Mesendoderm (in vitro differentiated cells): ENCODE measurements at regions not wholly inside any gene's neighbourhood (a gene's known extent, or its start where the extent isn't known, plus 50 kb on each side); places are given as distances from the start of the nearest gene placed in this dataset.

ENCODE experiments used
- DNase-seq: peaks from one replicate; pipeline ENCODE4 v3.0.0; 2013
- H2AK5ac ChIP-seq: 2 replicates; pipeline ENCODE4 v1.6.1; 2013; ENCODE audit warnings: low read length, inconsistent platforms
- H2BK120ac ChIP-seq: 2 replicates; pipeline ENCODE4 v1.6.1; 2013; ENCODE audit warnings: low read depth, mild to moderate bottlenecking, low read length, moderate library complexity, mixed read lengths
- H2BK15ac ChIP-seq: replicated peaks from 2 replicates; pipeline ENCODE4 v1.6.1; 2013; ENCODE audit warnings: low read depth, mild to moderate bottlenecking, moderate library complexity
- H2BK5ac ChIP-seq: 2 replicates; pipeline ENCODE4 v1.6.1; 2013; ENCODE audit warnings: low read length, inconsistent platforms
- H3K18ac ChIP-seq: 2 replicates; pipeline ENCODE4 v1.6.1; 2013; ENCODE audit warnings: mild to moderate bottlenecking, low read length, mixed read lengths
- H3K23ac ChIP-seq: one replicate; pipeline ENCODE4 v1.6.1; 2013; ENCODE audit warnings: low read length
- H3K27ac ChIP-seq: 2 replicates; pipeline ENCODE4 v1.5.1; 2013; ENCODE audit warnings: low read depth, mild to moderate bottlenecking, inconsistent platforms, low read length, moderate library complexity
- H3K27me3 ChIP-seq: 2 replicates; pipeline ENCODE4 v1.6.1; 2013; ENCODE audit warnings: low read length, control low read depth, mild to moderate bottlenecking, inconsistent platforms; ENCODE audit not compliant: insufficient read depth, poor library complexity
- H3K36me3 ChIP-seq: 2 replicates; pipeline ENCODE4 v1.6.1; 2013; ENCODE audit warnings: low read length, inconsistent platforms; ENCODE audit not compliant: control insufficient read depth, insufficient read depth
- H3K4ac ChIP-seq: one replicate; pipeline ENCODE4 v1.6.1; 2013; ENCODE audit warnings: low read depth, mild to moderate bottlenecking, low read length, moderate library complexity
- H3K4me1 ChIP-seq: 2 replicates; pipeline ENCODE4 v1.6.1; 2013; ENCODE audit warnings: low read depth, low read length, inconsistent platforms; ENCODE audit not compliant: control insufficient read depth
- H3K4me2 ChIP-seq: 2 replicates; pipeline ENCODE4 v1.6.1; 2013; ENCODE audit warnings: low read length
- H3K4me3 ChIP-seq: 2 replicates; pipeline ENCODE4 v1.5.1; 2013; ENCODE audit warnings: mild to moderate bottlenecking, low read length
- H3K56ac ChIP-seq: one replicate; pipeline ENCODE4 v1.6.1; 2013; ENCODE audit warnings: low read length
- H3K79me1 ChIP-seq: 2 replicates; pipeline ENCODE4 v1.6.1; 2013; ENCODE audit warnings: low read length, inconsistent platforms
- H3K79me2 ChIP-seq: 2 replicates; pipeline ENCODE4 v1.6.1; 2013; ENCODE audit warnings: mild to moderate bottlenecking, low read length; ENCODE audit not compliant: control insufficient read depth, insufficient read depth
- H3K9ac ChIP-seq: 2 replicates; pipeline ENCODE4 v1.6.1; 2013; ENCODE audit warnings: low read length, inconsistent platforms
- H4K5ac ChIP-seq: one replicate; pipeline ENCODE4 v1.6.1; 2013; ENCODE audit warnings: low read length
- H4K8ac ChIP-seq: one replicate; pipeline ENCODE4 v1.6.1; 2013; ENCODE audit warnings: low read depth, mild to moderate bottlenecking, control low read depth, low read length, moderate library complexity
- WGBS: extraction: QIAGEN DNeasy Blood & Tissue Kit; methylation state at CpG from one replicate; pipeline ENCODE4 v1.1.7; 2013; ENCODE audit warnings: low lambda C conversion rate, missing lambda C conversion rate; ENCODE audit not compliant: insufficient coverage; ENCODE audit errors: extremely low coverage; 5-methylcytosine and 5-hydroxymethylcytosine counted together

- no peak overlapping the region for H3K18ac ChIP-seq
- H2BK15ac ChIP-seq = no peak overlapping the region
- H3K4ac ChIP-seq = no peak overlapping the region
- H2BK5ac ChIP-seq = no peak overlapping the region
- H2BK120ac ChIP-seq = no peak overlapping the region
- no peak overlapping the region for H3K4me2 ChIP-seq
- no peak overlapping the region for H3K23ac ChIP-seq
- no CpG with 5 or more reads among the region's 1 CpG for WGBS
- H3K36me3 ChIP-seq = no peaks in the 10 kb centered on the region
- H3K9ac ChIP-seq = no peak overlapping the region
- no peaks in the 10 kb centered on the region for H3K79me1 ChIP-seq
- H3K4me3 ChIP-seq = no peak overlapping the region
- no peak overlapping the region for H2AK5ac ChIP-seq
- H3K79me2 ChIP-seq = no peaks in the 10 kb centered on the region
- H3K27ac ChIP-seq = no peak overlapping the region
- H3K4me1 ChIP-seq = no peaks in the 10 kb centered on the region
- no peak overlapping the region for H4K5ac ChIP-seq
- no peaks in the 10 kb centered on the region for H3K27me3 ChIP-seq
- H3K56ac ChIP-seq = no peak overlapping the region
- no peak for DNase-seq
- no peak overlapping the region for H4K8ac ChIP-seq
Observed at GRCh38 chr1:219278288-219278687, 104.6 kb downstream of the LYPLAL1 start.

GRCh38 chr1:219277304-219278105, 103.8 kb downstream of the LYPLAL1 start:
- no peak overlapping the region for H3K18ac ChIP-seq
- H2AK5ac ChIP-seq = no peak overlapping the region
- H3K4me2 ChIP-seq = no peak overlapping the region
- no peak overlapping the region for H3K23ac ChIP-seq
- no peak overlapping the region for H3K27ac ChIP-seq
- H3K79me1 ChIP-seq = no peaks in the 10 kb centered on the region
- no peak overlapping the region for H3K9ac ChIP-seq
- H2BK5ac ChIP-seq = no peak overlapping the region
- no peak overlapping the region for H4K8ac ChIP-seq
- no peaks in the 10 kb centered on the region for H3K36me3 ChIP-seq
- no peak overlapping the region for H3K56ac ChIP-seq
- no peak overlapping the region for H3K4ac ChIP-seq
- H4K5ac ChIP-seq = no peak overlapping the region
- H3K27me3 ChIP-seq = no peaks in the 10 kb centered on the region
- H2BK15ac ChIP-seq = no peak overlapping the region
- H3K79me2 ChIP-seq = no peaks in the 10 kb centered on the region
- no peaks in the 10 kb centered on the region for H3K4me1 ChIP-seq
- H3K4me3 ChIP-seq = no peak overlapping the region
- DNase-seq = no peak
- no peak overlapping the region for H2BK120ac ChIP-seq
- no CpG with 5 or more reads among the region's 2 CpGs for WGBS

DNA sequence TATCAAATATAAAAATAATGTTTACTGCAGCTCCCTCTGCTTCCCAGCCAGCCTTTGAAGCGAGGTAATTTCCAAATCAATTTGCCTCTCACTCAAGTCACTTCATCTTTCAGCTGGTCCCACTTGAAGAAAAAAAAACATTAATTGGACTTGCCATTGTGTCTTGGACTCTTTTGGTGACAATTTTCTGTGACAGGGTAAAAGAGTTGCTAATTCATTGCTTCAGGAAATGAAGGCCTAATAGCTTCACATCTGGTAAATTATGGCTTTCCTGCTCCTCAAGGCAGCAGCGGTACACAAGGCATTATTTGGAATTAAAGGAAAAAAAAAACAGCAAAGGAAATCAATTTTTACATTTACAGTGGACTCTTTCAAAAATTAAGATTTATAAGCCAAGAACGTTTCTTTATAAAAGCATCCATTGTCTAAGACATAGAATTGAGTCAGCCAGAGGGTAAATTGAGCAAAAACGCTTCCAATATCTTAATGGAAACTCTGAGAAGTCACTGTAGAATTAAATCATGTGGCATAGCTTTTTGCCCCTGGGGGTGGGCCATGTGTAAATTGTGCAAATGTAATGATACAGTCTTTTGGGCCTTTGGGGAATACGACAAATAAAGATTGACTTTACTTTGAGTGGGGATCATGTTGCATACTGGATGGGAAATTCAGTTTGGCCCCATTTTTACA, 102.5 kb downstream of the LYPLAL1 start:
- no CpG with 5 or more reads among the region's 5 CpGs for WGBS

GRCh38 chr1:219273088-219273686, 99.5 kb downstream of the LYPLAL1 start:
- no peak for DNase-seq
- H3K56ac ChIP-seq = no peak overlapping the region

More for the DNA sequence above, 102.5 kb downstream of the LYPLAL1 start:
- Histone ChIP-seq H3K79me1 (no peaks in the 10 kb centered on the region), H2BK120ac (no peak overlapping the region), H3K36me3 (no peaks in the 10 kb centered on the region), H3K27me3 (no peaks in the 10 kb centered on the region), H3K27ac (no peak overlapping the region), H3K4me1 (no peaks in the 10 kb centered on the region), H2BK5ac (no peak overlapping the region), H3K18ac (no peak overlapping the region), H3K23ac (no peak overlapping the region), H3K9ac (no peak overlapping the region), H3K4ac (no peak overlapping the region), H3K79me2 (no peaks in the 10 kb centered on the region), H4K8ac (no peak overlapping the region), H3K4me3 (no peak overlapping the region), H4K5ac (no peak overlapping the region), H2BK15ac (no peak overlapping the region), H3K4me2 (no peak overlapping the region), H3K56ac (no peak overlapping the region), H2AK5ac (no peak overlapping the region)
- DNase-seq = no peak

GRCh38 chr1:219271818-219272535, 98.3 kb downstream of the LYPLAL1 start:
- no peak overlapping the region for H3K9ac ChIP-seq
- H3K27ac ChIP-seq = no peak overlapping the region
- no peak overlapping the region for H3K4me2 ChIP-seq
- H3K4ac ChIP-seq = no peak overlapping the region
- no peaks in the 10 kb centered on the region for H3K79me2 ChIP-seq
- H4K5ac ChIP-seq = no peak overlapping the region
- H3K23ac ChIP-seq = no peak overlapping the region
- no peak overlapping the region for H3K18ac ChIP-seq
- no peak overlapping the region for H2BK5ac ChIP-seq
- no peaks in the 10 kb centered on the region for H3K36me3 ChIP-seq
- no peak overlapping the region for H4K8ac ChIP-seq
- no peaks in the 10 kb centered on the region for H3K79me1 ChIP-seq
- no peak for DNase-seq
- WGBS = no CpG with 5 or more reads among the region's 5 CpGs
- H3K4me1 ChIP-seq = no peaks in the 10 kb centered on the region
- no peak overlapping the region for H2BK15ac ChIP-seq
- H3K4me3 ChIP-seq = no peak overlapping the region
- H3K56ac ChIP-seq = no peak overlapping the region
- H2BK120ac ChIP-seq = no peak overlapping the region
- H3K27me3 ChIP-seq = no peaks in the 10 kb centered on the region
- no peak overlapping the region for H2AK5ac ChIP-seq

More at GRCh38 chr1:219273088-219273686, 99.5 kb downstream of the LYPLAL1 start:
- Histone ChIP-seq H3K4me1 (no peaks in the 10 kb centered on the region), H4K8ac (no peak overlapping the region), H3K27ac (no peak overlapping the region), H3K4me3 (no peak overlapping the region), H3K18ac (no peak overlapping the region), H3K4ac (no peak overlapping the region), H2BK5ac (no peak overlapping the region), H3K79me1 (no peaks in the 10 kb centered on the region), H3K36me3 (no peaks in the 10 kb centered on the region), H2AK5ac (no peak overlapping the region), H3K27me3 (no peaks in the 10 kb centered on the region), H3K9ac (no peak overlapping the region), H2BK15ac (no peak overlapping the region), H3K4me2 (no peak overlapping the region), H3K79me2 (no peaks in the 10 kb centered on the region), H3K23ac (no peak overlapping the region), H4K5ac (no peak overlapping the region), H2BK120ac (no peak overlapping the region)
- no CpG with 5 or more reads among the region's 3 CpGs for WGBS
